ENCODE measurements at regions not wholly inside any gene's neighbourhood (a gene's known extent, or its start where the extent isn't known, plus 50 kb on each side); places are given as distances from the start of the nearest gene placed in this dataset.
A peak's percentile ranks its signal among the peaks of the same experiment; 100 is the strongest.

DNA sequence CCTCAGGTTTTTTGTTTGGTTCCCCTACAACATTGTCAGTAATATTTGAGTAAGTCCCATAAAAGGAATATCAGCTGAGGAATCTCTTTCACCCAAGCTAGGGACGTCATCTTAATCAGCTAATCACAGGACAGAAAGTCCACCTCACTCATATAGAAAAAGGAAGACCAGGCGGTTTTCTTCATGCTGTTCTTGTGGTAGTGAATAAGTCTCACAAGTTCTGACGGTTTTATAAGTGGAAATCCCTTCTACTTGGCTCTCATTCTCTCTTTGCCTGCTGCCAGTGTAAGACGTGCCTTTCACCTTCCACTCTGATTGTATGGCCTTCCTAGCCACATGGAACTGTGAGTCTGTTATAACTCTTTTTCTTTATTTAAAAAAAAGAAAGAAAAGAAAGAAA is 308.1 kb upstream of the PFKP start:
- H3K4me3 ChIP-seq (ENCODE audit: low read depth, low read length), result no peak overlapping the region

GRCh38 chr10:2754943-2755342 is 312.4 kb upstream of the PFKP start:
- DNase-seq (ENCODE audit: low read depth), result no peak
- TF ChIP-seq, protein P1, sequence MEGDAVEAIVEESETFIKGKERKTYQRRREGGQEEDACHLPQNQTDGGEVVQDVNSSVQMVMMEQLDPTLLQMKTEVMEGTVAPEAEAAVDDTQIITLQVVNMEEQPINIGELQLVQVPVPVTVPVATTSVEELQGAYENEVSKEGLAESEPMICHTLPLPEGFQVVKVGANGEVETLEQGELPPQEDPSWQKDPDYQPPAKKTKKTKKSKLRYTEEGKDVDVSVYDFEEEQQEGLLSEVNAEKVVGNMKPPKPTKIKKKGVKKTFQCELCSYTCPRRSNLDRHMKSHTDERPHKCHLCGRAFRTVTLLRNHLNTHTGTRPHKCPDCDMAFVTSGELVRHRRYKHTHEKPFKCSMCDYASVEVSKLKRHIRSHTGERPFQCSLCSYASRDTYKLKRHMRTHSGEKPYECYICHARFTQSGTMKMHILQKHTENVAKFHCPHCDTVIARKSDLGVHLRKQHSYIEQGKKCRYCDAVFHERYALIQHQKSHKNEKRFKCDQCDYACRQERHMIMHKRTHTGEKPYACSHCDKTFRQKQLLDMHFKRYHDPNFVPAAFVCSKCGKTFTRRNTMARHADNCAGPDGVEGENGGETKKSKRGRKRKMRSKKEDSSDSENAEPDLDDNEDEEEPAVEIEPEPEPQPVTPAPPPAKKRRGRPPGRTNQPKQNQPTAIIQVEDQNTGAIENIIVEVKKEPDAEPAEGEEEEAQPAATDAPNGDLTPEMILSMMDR (conservative IDR thresholded peaks at IDR 0.05; ENCODE audit: low read depth, low read length), result no peak
- H3K4me3 ChIP-seq (ENCODE audit: low read depth, low read length), result no peak overlapping the region

More for the DNA sequence above, 308.1 kb upstream of the PFKP start:
- TF ChIP-seq, protein P1 (conservative IDR thresholded peaks at IDR 0.05; ENCODE audit: low read depth, low read length), result no peak
- DNase-seq (ENCODE audit: low read depth), result no peak

- no peak for DNase-seq (ENCODE audit: low read depth)
- TF ChIP-seq, protein P1 (conservative IDR thresholded peaks at IDR 0.05; ENCODE audit: low read depth, low read length), result no peak
- no peak overlapping the region for H3K4me3 ChIP-seq (ENCODE audit: low read depth, low read length)
Observed at GRCh38 chr10:2748287-2748686, 319.1 kb upstream of the PFKP start.

- H3K4me3 ChIP-seq (ENCODE audit: low read depth, low read length), result no peak overlapping the region
- DNase-seq (ENCODE audit: low read depth), result no peak
- TF ChIP-seq, protein P1 (conservative IDR thresholded peaks at IDR 0.05; ENCODE audit: low read depth, low read length), result no peak
Observed at GRCh38 chr10:2746638-2747037, 320.7 kb upstream of the PFKP start.

DNA sequence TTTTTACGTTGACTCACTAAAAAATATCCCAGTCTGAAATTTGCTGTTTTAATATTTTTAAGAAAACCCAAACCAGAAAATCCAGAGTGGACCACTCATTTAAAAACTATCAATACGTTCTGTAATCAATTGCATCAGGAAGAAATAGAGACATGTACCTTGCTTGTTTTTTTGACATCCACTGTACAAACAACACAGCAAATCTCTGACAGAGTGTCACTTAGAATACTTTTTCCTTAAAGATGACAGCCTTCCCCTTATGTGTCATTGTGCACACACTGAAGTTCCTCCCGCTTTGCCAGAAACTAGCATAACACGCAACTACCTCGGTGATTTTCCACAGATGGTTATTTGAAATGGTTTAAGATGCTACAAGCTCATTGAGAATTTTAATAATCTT is 321.7 kb upstream of the PFKP start:
- TF ChIP-seq, protein P1 (conservative IDR thresholded peaks at IDR 0.05; ENCODE audit: low read depth, low read length), result no peak
- DNase-seq (ENCODE audit: low read depth), result no peak
- H3K4me3 ChIP-seq (ENCODE audit: low read depth, low read length), result no peak overlapping the region

DNA sequence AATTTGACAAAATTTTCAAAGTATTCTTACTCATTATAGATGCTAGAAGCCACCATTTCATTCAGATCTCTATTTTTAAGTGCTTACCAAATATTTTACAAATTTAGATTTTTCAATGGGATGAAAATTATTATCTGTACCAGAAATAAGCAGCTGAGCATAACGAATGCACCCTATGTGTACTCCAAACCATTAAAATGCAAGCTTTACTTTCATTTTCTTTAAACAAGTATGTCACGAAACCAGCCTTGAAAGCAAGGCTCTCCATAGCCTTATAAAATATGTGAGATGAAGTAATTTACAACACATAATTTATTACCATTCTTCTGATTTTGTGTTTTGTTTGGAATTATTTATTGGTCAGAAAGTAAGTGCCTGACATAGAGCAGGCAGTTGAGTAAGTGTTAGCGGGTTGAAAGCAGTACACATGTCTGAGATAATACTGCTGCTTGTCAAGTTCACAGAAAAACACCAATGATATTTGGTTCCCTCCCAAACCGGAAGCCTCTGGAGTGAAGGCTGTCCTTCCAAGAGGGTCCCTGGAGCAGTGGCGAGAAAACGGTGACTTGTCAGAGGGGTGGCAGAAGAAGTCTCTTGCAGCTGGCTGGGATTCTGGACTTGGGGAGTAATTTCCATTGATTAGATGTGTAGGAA is 322.7 kb upstream of the PFKP start:
- TF ChIP-seq, protein P1 (conservative IDR thresholded peaks at IDR 0.05; ENCODE audit: low read depth, low read length), result no peak
- peak overlapping the region; percentile 36 for H3K4me3 ChIP-seq (ENCODE audit: low read depth, low read length)
- no peak for DNase-seq (ENCODE audit: low read depth)

DNA sequence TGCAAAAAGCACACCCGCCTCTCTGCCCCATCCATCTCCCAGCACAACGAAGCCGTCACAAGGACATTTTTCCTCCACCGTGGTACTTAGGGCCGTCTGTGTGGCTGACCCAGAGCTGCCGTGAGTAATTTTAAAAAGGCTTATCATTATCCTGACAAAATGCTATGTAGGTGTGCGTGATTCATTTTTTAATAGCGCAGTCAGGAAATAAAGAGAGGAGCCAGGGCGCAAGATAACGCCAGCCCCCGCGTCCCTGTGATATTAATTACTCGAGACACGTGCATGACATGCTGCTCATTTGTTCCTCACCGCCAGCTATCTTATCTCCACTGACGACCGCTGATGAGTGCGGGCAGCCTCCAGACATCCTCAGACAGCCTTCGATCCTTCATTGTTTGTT is 332.7 kb upstream of the PFKP start:
- DNase-seq (ENCODE audit: low read depth), result no peak
- H3K4me3 ChIP-seq (ENCODE audit: low read depth, low read length), result no peak overlapping the region
- TF ChIP-seq, protein P1 (conservative IDR thresholded peaks at IDR 0.05; ENCODE audit: low read depth, low read length), result no peak
